ENCODE measurements at regions not wholly inside any gene's neighbourhood (a gene's known extent, or its start where the extent isn't known, plus 50 kb on each side); places are given as distances from the start of the nearest gene placed in this dataset.

- Histone ChIP-seq H3K27me3 (no peaks in the 10 kb centered on the region), H3K4me3 (replicated peaks in 1 of 3) (no peak overlapping the region), H3K36me3 (no peaks in the 10 kb centered on the region), H3K4me1 (no peaks in the 10 kb centered on the region), H3K9me3 (no peaks in the 10 kb centered on the region), H3K27ac (no peak overlapping the region)
- DNase-seq: no peak
- TF ChIP-seq CTCF (IDR thresholded peaks at IDR 0.05) (no peak), POLR2A (IDR thresholded peaks at IDR 0.05) (no peak)
- WGBS, 2 donors: 2% methylated on average over 13 of the region's 13 CpGs
- intact Hi-C loops (cut with DNase I): no loop called here
Measured at GRCh38 chr12:113610698-113611097, 139.0 kb upstream of the LHX5 start.

- intact Hi-C loops (cut with DNase I): no loop called here
- Histone ChIP-seq H3K27me3 (no peaks in the 10 kb centered on the region), H3K27ac (no peak overlapping the region), H3K9me3 (no peaks in the 10 kb centered on the region), H3K4me1 (no peaks in the 10 kb centered on the region), H3K4me3 (replicated peaks in 1 of 3) (no peak overlapping the region), H3K36me3 (no peaks in the 10 kb centered on the region)
- 7 to 9% methylated on average over 15 to 16 of the region's 16 CpGs for WGBS, 2 donors
- no peak for TF ChIP-seq POLR2A (IDR thresholded peaks at IDR 0.05)
- no peak for TF ChIP-seq CTCF (IDR thresholded peaks at IDR 0.05)
- no peak for DNase-seq
Measured at GRCh38 chr12:113609692-113610469, 138.2 kb upstream of the LHX5 start.

DNA sequence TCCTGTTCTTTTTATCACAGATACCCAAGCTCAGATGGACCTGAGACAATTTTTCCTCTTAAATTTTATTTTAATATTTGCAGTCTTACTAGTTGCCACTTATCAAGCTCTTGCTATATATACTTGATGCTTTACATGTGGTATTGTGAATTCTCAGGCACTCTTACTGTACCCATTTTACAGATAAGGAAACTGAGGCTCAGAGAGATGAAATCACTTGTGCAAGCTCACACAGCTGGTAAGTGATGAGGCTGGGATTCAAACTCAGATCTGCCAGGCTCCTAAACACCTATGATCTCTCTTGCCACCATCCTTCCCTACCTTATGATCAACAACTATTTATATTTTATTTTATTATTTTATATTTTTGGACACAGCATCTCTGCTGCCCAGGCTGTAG, 133.0 kb upstream of the LHX5 start:
- DNase-seq: no peak
- no peaks in the 10 kb centered on the region for H3K27me3 ChIP-seq
- H3K36me3 ChIP-seq: no peaks in the 10 kb centered on the region
- no peak overlapping the region for H3K4me3 ChIP-seq (replicated peaks in 1 of 3)
- no peak overlapping the region for H3K27ac ChIP-seq
- no peaks in the 10 kb centered on the region for H3K9me3 ChIP-seq
- TF ChIP-seq CTCF (IDR thresholded peaks at IDR 0.05): no peak
- no peak for TF ChIP-seq POLR2A (IDR thresholded peaks at IDR 0.05)
- no peaks in the 10 kb centered on the region for H3K4me1 ChIP-seq
- intact Hi-C loops (cut with DNase I): no loop called here

GRCh38 chr12:113601656-113602263, 130.1 kb upstream of the LHX5 start:
- intact Hi-C loops (cut with DNase I): no loop called here
- no peaks in the 10 kb centered on the region for H3K36me3 ChIP-seq
- no peaks in the 10 kb centered on the region for H3K27me3 ChIP-seq
- DNase-seq: no peak
- H3K4me1 ChIP-seq: no peaks in the 10 kb centered on the region
- 40 to 50% methylated on average over 3 of the region's 3 CpGs for WGBS, 2 donors
- TF ChIP-seq POLR2A (IDR thresholded peaks at IDR 0.05) (no peak), CTCF (IDR thresholded peaks at IDR 0.05) (no peak)
- H3K27ac ChIP-seq: no peak overlapping the region
- H3K9me3 ChIP-seq: no peaks in the 10 kb centered on the region
- no peak overlapping the region for H3K4me3 ChIP-seq (replicated peaks in 1 of 3)

DNA sequence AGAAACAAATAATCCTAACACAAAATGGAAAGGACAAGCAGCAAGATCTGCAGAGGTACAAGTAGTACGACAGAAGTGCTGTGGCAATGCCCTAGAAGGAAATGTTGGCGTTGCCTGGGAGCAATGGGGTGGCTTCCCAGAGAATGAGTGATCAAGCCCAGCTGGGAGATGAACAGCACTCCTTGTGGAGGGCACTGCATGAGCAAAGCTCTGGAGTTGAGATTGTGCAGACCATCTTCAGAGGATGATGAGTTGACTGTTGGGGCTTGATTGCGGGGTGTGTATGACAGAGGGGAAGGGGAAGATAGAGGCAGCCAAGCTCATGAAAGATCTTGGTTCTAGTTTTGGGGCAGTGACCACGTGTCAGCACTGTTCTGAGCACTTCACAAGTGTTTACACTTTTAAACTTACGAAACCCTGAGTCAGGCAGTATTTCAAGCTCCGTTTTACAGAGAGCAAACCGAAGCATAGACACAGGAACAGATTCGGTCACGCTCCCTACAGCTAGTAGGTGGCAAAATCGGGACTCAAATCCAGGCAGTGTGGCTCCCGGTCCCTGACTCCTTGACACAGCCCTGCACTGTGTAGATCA, 127.2 kb upstream of the LHX5 start:
- WGBS, 2 donors: 57 to 58% methylated on average over 11 of the region's 11 CpGs
- H3K27ac ChIP-seq: no peak overlapping the region
- no peaks in the 10 kb centered on the region for H3K4me1 ChIP-seq
- H3K4me3 ChIP-seq (replicated peaks in 1 of 3): no peak overlapping the region
- no peaks in the 10 kb centered on the region for H3K27me3 ChIP-seq
- intact Hi-C loops (cut with DNase I): no loop called here
- H3K9me3 ChIP-seq: no peaks in the 10 kb centered on the region
- TF ChIP-seq CTCF (IDR thresholded peaks at IDR 0.05) (no peak), POLR2A (IDR thresholded peaks at IDR 0.05) (no peak)
- DNase-seq: no peak
- no peaks in the 10 kb centered on the region for H3K36me3 ChIP-seq
